ENCODE measurements at regions not wholly inside any gene's neighbourhood (a gene's known extent, or its start where the extent isn't known, plus 50 kb on each side); places are given as distances from the start of the nearest gene placed in this dataset.

DNA sequence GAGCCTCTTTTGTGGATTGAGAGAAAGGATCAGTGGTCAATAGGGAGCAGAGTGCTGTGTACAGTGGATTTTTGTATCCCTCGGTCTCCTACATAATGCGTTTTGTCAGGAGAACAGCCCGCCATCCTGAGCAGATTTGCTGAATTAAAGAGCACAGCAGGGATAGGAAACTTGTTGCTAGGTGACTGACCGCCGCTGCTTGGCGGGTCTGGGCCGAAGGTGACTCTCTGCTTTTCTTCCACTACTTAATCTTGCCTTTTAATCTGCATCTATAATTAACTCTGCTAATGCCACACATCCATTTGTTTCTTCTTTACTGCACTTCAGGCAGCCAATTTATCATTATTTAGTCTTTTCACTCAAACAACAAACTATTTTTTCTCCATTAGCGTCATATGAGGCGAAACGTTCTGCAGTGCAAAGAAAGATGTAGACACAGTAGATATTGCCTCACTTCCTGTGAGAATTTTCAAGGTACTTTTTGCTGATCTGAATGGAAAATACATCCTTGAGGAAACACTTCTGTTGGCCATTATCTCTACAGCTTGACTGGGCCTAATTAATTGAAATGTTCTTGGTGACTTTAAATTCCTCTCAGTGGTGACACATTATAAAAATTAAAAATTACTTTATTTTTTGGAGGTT, 108.0 kb downstream of the PPM1A start:
- DNase-seq = no peak
- H3K9me3 Mint-ChIP-seq (ENCODE audit: unreplicated experiment) = no peaks in the 10 kb centered on the region
- no peaks in the 10 kb centered on the region for H3K36me3 Mint-ChIP-seq (ENCODE audit: unreplicated experiment)
- peaks cover 1% of the 10 kb centered on the region for H3K4me1 Mint-ChIP-seq (ENCODE audit: low read depth, unreplicated experiment)
- H3K27me3 Mint-ChIP-seq (ENCODE audit: unreplicated experiment) = peaks cover 3% of the 10 kb centered on the region
- H3K27ac Mint-ChIP-seq (ENCODE audit: unreplicated experiment) = no peak overlapping the region
- H3K4me3 Mint-ChIP-seq (ENCODE audit: unreplicated experiment) = no peak overlapping the region
- TF ChIP-seq CTCF (IDR thresholded peaks at IDR 0.05; ENCODE audit: partially characterized antibody, unreplicated experiment) = no peak

GRCh38 chr14:60357551-60358149, 108.6 kb downstream of the PPM1A start:
- no peak for TF ChIP-seq CTCF (IDR thresholded peaks at IDR 0.05; ENCODE audit: partially characterized antibody, unreplicated experiment)
- no peak for DNase-seq
- H3K9me3 Mint-ChIP-seq (ENCODE audit: unreplicated experiment) = no peaks in the 10 kb centered on the region
- H3K36me3 Mint-ChIP-seq (ENCODE audit: unreplicated experiment) = no peaks in the 10 kb centered on the region
- H3K4me1 Mint-ChIP-seq (ENCODE audit: low read depth, unreplicated experiment) = peaks cover 1% of the 10 kb centered on the region
- no peak overlapping the region for H3K4me3 Mint-ChIP-seq (ENCODE audit: unreplicated experiment)
- H3K27ac Mint-ChIP-seq (ENCODE audit: unreplicated experiment) = no peak overlapping the region
- H3K27me3 Mint-ChIP-seq (ENCODE audit: unreplicated experiment) = peaks cover 3% of the 10 kb centered on the region

- H3K27me3 Mint-ChIP-seq (ENCODE audit: unreplicated experiment) = no peaks in the 10 kb centered on the region
- no peaks in the 10 kb centered on the region for H3K9me3 Mint-ChIP-seq (ENCODE audit: unreplicated experiment)
- no peak for DNase-seq
- no peaks in the 10 kb centered on the region for H3K36me3 Mint-ChIP-seq (ENCODE audit: unreplicated experiment)
- TF ChIP-seq CTCF (IDR thresholded peaks at IDR 0.05; ENCODE audit: partially characterized antibody, unreplicated experiment) = no peak
- no peak overlapping the region for H3K27ac Mint-ChIP-seq (ENCODE audit: unreplicated experiment)
- H3K4me1 Mint-ChIP-seq (ENCODE audit: low read depth, unreplicated experiment) = no peaks in the 10 kb centered on the region
- H3K4me3 Mint-ChIP-seq (ENCODE audit: unreplicated experiment) = no peak overlapping the region
Measured at GRCh38 chr14:60363275-60363674, 114.3 kb downstream of the PPM1A start.

GRCh38 chr14:60363687-60364086, 114.7 kb downstream of the PPM1A start:
- H3K9me3 Mint-ChIP-seq (ENCODE audit: unreplicated experiment) = no peaks in the 10 kb centered on the region
- TF ChIP-seq CTCF (IDR thresholded peaks at IDR 0.05; ENCODE audit: partially characterized antibody, unreplicated experiment) = no peak
- H3K4me1 Mint-ChIP-seq (ENCODE audit: low read depth, unreplicated experiment) = no peaks in the 10 kb centered on the region
- H3K36me3 Mint-ChIP-seq (ENCODE audit: unreplicated experiment) = no peaks in the 10 kb centered on the region
- no peak overlapping the region for H3K4me3 Mint-ChIP-seq (ENCODE audit: unreplicated experiment)
- no peaks in the 10 kb centered on the region for H3K27me3 Mint-ChIP-seq (ENCODE audit: unreplicated experiment)
- no peak overlapping the region for H3K27ac Mint-ChIP-seq (ENCODE audit: unreplicated experiment)
- no peak for DNase-seq

GRCh38 chr14:60381909-60382308, 104.0 kb downstream of the C14orf39 start:
- Mint-ChIP-seq H3K27me3 (ENCODE audit: unreplicated experiment) (no peaks in the 10 kb centered on the region), H3K27ac (ENCODE audit: unreplicated experiment) (no peak overlapping the region), H3K36me3 (ENCODE audit: unreplicated experiment) (no peaks in the 10 kb centered on the region), H3K9me3 (ENCODE audit: unreplicated experiment) (no peaks in the 10 kb centered on the region), H3K4me1 (ENCODE audit: low read depth, unreplicated experiment) (no peaks in the 10 kb centered on the region), H3K4me3 (ENCODE audit: unreplicated experiment) (no peak overlapping the region)
- TF ChIP-seq CTCF (IDR thresholded peaks at IDR 0.05; ENCODE audit: partially characterized antibody, unreplicated experiment) = no peak
- no peak for DNase-seq

Data from glutamatergic neuron (in vitro differentiated cells).